T-cell (primary cell): ENCODE measurements at regions not wholly inside any gene's neighbourhood (a gene's known extent, or its start where the extent isn't known, plus 50 kb on each side); places are given as distances from the start of the nearest gene placed in this dataset.

Experiments used
- ATAC-seq, 4 experiments: fragments of 200-7000 bp in 3 of 4; fragments of 150-1000 bp in 1 of 4; cut with Tn5 transposase; replicated peaks in 1 of 4; 1 replicate in 3 of 4; 2 replicates in 1 of 4; pipeline ENCODE4 v1.10.0; 2021; ENCODE audit warnings: moderate library complexity in 3 of 4, mild to moderate bottlenecking in 2 of 4, moderate number of reproducible peaks in 1 of 4
- CTCF ChIA-PET, 2 donors: fragments of 300-600 bp; sonication (Branson Sonifier 250); formaldehyde crosslinking; loops; one replicate each; lab custom pipeline; 2022; ENCODE audit warnings: antibody characterized with exemption in 2 of 2; lab: Charles Lee
- POLR2A ChIA-PET, 2 donors: fragments of 300-600 bp; sonication (Branson Sonifier 250); formaldehyde crosslinking; loops; one replicate each; lab custom pipeline; 2022; ENCODE audit warnings: antibody characterized with exemption in 2 of 2; lab: Charles Lee
- DNase-seq, 35 experiments: peaks; one replicate each; pipeline versions ENCODE4 v3.0.0 to v3.0.0-alpha.2; 2013 to 2023
- H3K27ac ChIP-seq: one replicate; pipeline ENCODE4 v1.5.1; 2013; ENCODE audit warnings: low read length
- H3K27me3 ChIP-seq, 2 experiments: replicated peaks in 1 of 2; 1 replicate in 1 of 2; 2 replicates in 1 of 2; pipeline versions ENCODE4 v1.6.1 to v1.7.0; 2013; ENCODE audit warnings: low read length in 1 of 2, mixed read lengths in 1 of 2; ENCODE audit not compliant: control insufficient read depth in 2 of 2, insufficient read depth in 2 of 2; ENCODE audit errors: extremely low read depth in 1 of 2
- H3K36me3 ChIP-seq, 2 donors: 1 replicate in 1 of 2; 2 replicates in 1 of 2; pipeline versions ENCODE4 v1.6.1 to v1.7.0; 2013; ENCODE audit warnings: low read length in 1 of 2; ENCODE audit not compliant: control insufficient read depth in 2 of 2, insufficient read depth in 1 of 2; ENCODE audit errors: extremely low read depth in 1 of 2
- H3K4me1 ChIP-seq, 2 experiments: 1 replicate in 1 of 2; 2 replicates in 1 of 2; pipeline versions ENCODE4 v1.6.1 to v1.7.0; 2013; ENCODE audit warnings: low read length in 2 of 2, mixed read lengths in 1 of 2; ENCODE audit not compliant: insufficient read depth in 2 of 2, control insufficient read depth in 1 of 2; ENCODE audit errors: extremely low read depth in 1 of 2
- H3K4me3 ChIP-seq, 2 donors: 1 replicate in 1 of 2; 2 replicates in 1 of 2; pipeline versions ENCODE4 v1.5.1 to v1.7.0; 2013; ENCODE audit warnings: mild to moderate bottlenecking in 2 of 2, low read length in 1 of 2, moderate library complexity in 1 of 2; ENCODE audit not compliant: control insufficient read depth in 1 of 2; ENCODE audit errors: extremely low read depth in 1 of 2
- H3K9me3 ChIP-seq: 2 replicates; pipeline ENCODE4 v1.7.0; 2013
- H3K27ac Mint-ChIP-seq, 2 donors: one replicate each; pipeline ENCODE4 v1.8.0; 2020 to 2021; ENCODE audit warnings: mild to moderate bottlenecking in 2 of 2, mixed read lengths in 2 of 2
- H3K27me3 Mint-ChIP-seq, 2 donors: one replicate each; pipeline ENCODE4 v1.8.0; 2021 to 2022; ENCODE audit warnings: mixed read lengths in 2 of 2
- H3K36me3 Mint-ChIP-seq: one replicate; pipeline ENCODE4 v1.8.0; 2021; ENCODE audit warnings: mixed read lengths
- H3K4me1 Mint-ChIP-seq, 3 donors: one replicate each; pipeline ENCODE4 v1.8.0; 2020 to 2022; ENCODE audit warnings: mixed read lengths in 3 of 3, mild to moderate bottlenecking in 1 of 3
- H3K4me3 Mint-ChIP-seq, 3 donors: one replicate each; pipeline ENCODE4 v1.8.0; 2020 to 2022; ENCODE audit warnings: mild to moderate bottlenecking in 3 of 3, mixed read lengths in 3 of 3, moderate library complexity in 3 of 3
- H3K9me3 Mint-ChIP-seq, 3 donors: one replicate each; pipeline ENCODE4 v1.8.0; 2020 to 2022; ENCODE audit warnings: mixed read lengths in 3 of 3
- WGBS: methylation state at CpG from one replicate; pipeline ENCODE4 v1.1.5; 2013; ENCODE audit warnings: missing lambda C conversion rate; ENCODE audit not compliant: insufficient coverage; 5-methylcytosine and 5-hydroxymethylcytosine counted together

- WGBS, result no CpG with 5 or more reads among the region's 5 CpGs
- no peak for ATAC-seq
Observed at GRCh38 chr5:165780901-165781300, 2275.5 kb downstream of the MAT2B start.

GRCh38 chr5:165781738-165782137, 2276.3 kb downstream of the MAT2B start:
- Histone ChIP-seq H3K27ac (no peak overlapping the region), H3K4me3 (no peak overlapping the region), H3K4me1 (no peaks in the 10 kb centered on the region), H3K36me3 (no peaks in the 10 kb centered on the region), H3K27me3 (no peaks in the 10 kb centered on the region), H3K9me3 (no peaks in the 10 kb centered on the region)
- ATAC-seq (no peak), DNase-seq (no peak)
- 44% methylated on average over 2 of the region's 4 CpGs for WGBS
- no peak overlapping the region for H3K27ac Mint-ChIP-seq
- ChIA-PET POLR2A (no interaction called here), CTCF (no interaction called here)
- no peaks in the 10 kb centered on the region for H3K36me3 Mint-ChIP-seq
- H3K9me3 Mint-ChIP-seq, result peaks cover 13 to 39% (median 17%) of the 10 kb centered on the region in 3 donors
- no peaks in the 10 kb centered on the region for H3K27me3 Mint-ChIP-seq
- H3K4me1 Mint-ChIP-seq, result no peaks in the 10 kb centered on the region
- H3K4me3 Mint-ChIP-seq, result no peak overlapping the region

More at GRCh38 chr5:165780901-165781300, 2275.5 kb downstream of the MAT2B start:
- CTCF ChIA-PET, result no interaction called here
- POLR2A ChIA-PET, result no interaction called here
- Mint-ChIP-seq H3K9me3 (peaks cover 15 to 42% (median 16%) of the 10 kb centered on the region in 3 donors), H3K36me3 (no peaks in the 10 kb centered on the region), H3K27me3 (no peaks in the 10 kb centered on the region), H3K4me3 (no peak overlapping the region), H3K27ac (no peak overlapping the region), H3K4me1 (no peaks in the 10 kb centered on the region)
- no peaks in the 10 kb centered on the region for H3K27me3 ChIP-seq
- no peaks in the 10 kb centered on the region for H3K9me3 ChIP-seq
- no peaks in the 10 kb centered on the region for H3K4me1 ChIP-seq
- H3K36me3 ChIP-seq, result no peaks in the 10 kb centered on the region
- no peak overlapping the region for H3K27ac ChIP-seq
- DNase-seq, result no peak
- H3K4me3 ChIP-seq, result no peak overlapping the region

GRCh38 chr5:165783024-165783423, 2277.6 kb downstream of the MAT2B start:
- Histone ChIP-seq H3K27ac (no peak overlapping the region), H3K4me3 (no peak overlapping the region), H3K36me3 (no peaks in the 10 kb centered on the region), H3K27me3 (no peaks in the 10 kb centered on the region), H3K4me1 (no peaks in the 10 kb centered on the region), H3K9me3 (no peaks in the 10 kb centered on the region)
- no peaks in the 10 kb centered on the region for H3K36me3 Mint-ChIP-seq
- POLR2A ChIA-PET, result no interaction called here
- peaks cover 13 to 45% (median 17%) of the 10 kb centered on the region in 3 donors for H3K9me3 Mint-ChIP-seq
- DNase-seq, result no peak
- no peak overlapping the region for H3K4me3 Mint-ChIP-seq
- 78% methylated on average over 3 of the region's 4 CpGs for WGBS
- no peak overlapping the region for H3K27ac Mint-ChIP-seq
- no peak for ATAC-seq
- no peaks in the 10 kb centered on the region for H3K27me3 Mint-ChIP-seq
- CTCF ChIA-PET, result no interaction called here
- H3K4me1 Mint-ChIP-seq, result no peaks in the 10 kb centered on the region

- no peaks in the 10 kb centered on the region for H3K27me3 Mint-ChIP-seq
Observed at GRCh38 chr5:165786073-165786472, 2280.7 kb downstream of the MAT2B start.

GRCh38 chr5:165795073-165795472, 2289.7 kb downstream of the MAT2B start:
- Histone ChIP-seq H3K4me1 (no peaks in the 10 kb centered on the region), H3K27ac (no peak overlapping the region), H3K36me3 (no peaks in the 10 kb centered on the region), H3K27me3 (no peaks in the 10 kb centered on the region), H3K9me3 (no peaks in the 10 kb centered on the region), H3K4me3 (no peak overlapping the region)
- CTCF ChIA-PET, result no interaction called here
- Mint-ChIP-seq H3K4me1 (no peaks in the 10 kb centered on the region), H3K4me3 (no peak overlapping the region), H3K36me3 (no peaks in the 10 kb centered on the region), H3K9me3 (peaks cover 14 to 48% (median 16%) of the 10 kb centered on the region in 3 donors), H3K27me3 (no peaks in the 10 kb centered on the region), H3K27ac (no peak overlapping the region)
- DNase-seq, result no peak
- WGBS, result no CpG with 5 or more reads among the region's 1 CpG
- no peak for ATAC-seq
- POLR2A ChIA-PET, result no interaction called here

More at GRCh38 chr5:165786073-165786472, 2280.7 kb downstream of the MAT2B start:
- H3K36me3 ChIP-seq, result no peaks in the 10 kb centered on the region
- H3K36me3 Mint-ChIP-seq, result no peaks in the 10 kb centered on the region
- no peak overlapping the region for H3K4me3 ChIP-seq
- POLR2A ChIA-PET, result no interaction called here
- H3K27ac Mint-ChIP-seq, result no peak overlapping the region
- peaks cover 13 to 49% (median 21%) of the 10 kb centered on the region in 3 donors for H3K9me3 Mint-ChIP-seq
- no peaks in the 10 kb centered on the region for H3K9me3 ChIP-seq
- H3K4me1 ChIP-seq, result no peaks in the 10 kb centered on the region
- no peak overlapping the region for H3K27ac ChIP-seq
- CTCF ChIA-PET, result no interaction called here
- ATAC-seq, result no peak
- no peak overlapping the region for H3K4me3 Mint-ChIP-seq
- no peaks in the 10 kb centered on the region for H3K27me3 ChIP-seq
- no peaks in the 10 kb centered on the region for H3K4me1 Mint-ChIP-seq
- 100% methylated on average over 1 of the region's 3 CpGs for WGBS
- no peak for DNase-seq

- no peaks in the 10 kb centered on the region for H3K36me3 Mint-ChIP-seq
- ATAC-seq (no peak), DNase-seq (no peak)
- no peak overlapping the region for H3K4me3 ChIP-seq
- H3K9me3 ChIP-seq, result no peaks in the 10 kb centered on the region
- no peaks in the 10 kb centered on the region for H3K36me3 ChIP-seq
- peaks cover 0 to 7% (median 7%) of the 10 kb centered on the region in 3 donors for H3K9me3 Mint-ChIP-seq
- H3K27ac Mint-ChIP-seq, result no peak overlapping the region
- H3K27me3 Mint-ChIP-seq, result no peaks in the 10 kb centered on the region
- 40% methylated on average over 1 of the region's 4 CpGs for WGBS
- no peak overlapping the region for H3K4me3 Mint-ChIP-seq
- ChIA-PET CTCF (no interaction called here), POLR2A (no interaction called here)
- no peaks in the 10 kb centered on the region for H3K27me3 ChIP-seq
- H3K4me1 Mint-ChIP-seq, result no peaks in the 10 kb centered on the region
- no peak overlapping the region for H3K27ac ChIP-seq
- H3K4me1 ChIP-seq, result no peaks in the 10 kb centered on the region
Observed at GRCh38 chr5:165805756-165806155, 2300.3 kb downstream of the MAT2B start.

GRCh38 chr5:165808335-165808734, 2302.9 kb downstream of the MAT2B start:
- ATAC-seq, result no peak
- no peaks in the 10 kb centered on the region for H3K9me3 ChIP-seq
- Mint-ChIP-seq H3K27ac (no peak overlapping the region), H3K27me3 (no peaks in the 10 kb centered on the region), H3K9me3 (peaks cover 0 to 7% (median 4%) of the 10 kb centered on the region in 3 donors), H3K4me3 (no peak overlapping the region), H3K4me1 (no peaks in the 10 kb centered on the region), H3K36me3 (no peaks in the 10 kb centered on the region)
- CTCF ChIA-PET, result no interaction called here
- no peak for DNase-seq
- H3K4me1 ChIP-seq, result no peaks in the 10 kb centered on the region
- no peak overlapping the region for H3K4me3 ChIP-seq
- no peaks in the 10 kb centered on the region for H3K27me3 ChIP-seq
- H3K36me3 ChIP-seq, result no peaks in the 10 kb centered on the region
- no CpG with 5 or more reads among the region's 3 CpGs for WGBS
- POLR2A ChIA-PET, result no interaction called here
- no peak overlapping the region for H3K27ac ChIP-seq
